Lower lobe of right lung (tissue), 2 donors: ENCODE measurements at regions not wholly inside any gene's neighbourhood (a gene's known extent, or its start where the extent isn't known, plus 50 kb on each side); places are given as distances from the start of the nearest gene placed in this dataset.
"Not testable (repeated sequence)": the region's sequence is repeated elsewhere in the genome, so short reads cannot be mapped to it uniquely, and the experiment has no call there.

Experiments
- ATAC-seq, 2 donors: fragments of 200-7000 bp; cut with Tn5 transposase; one replicate each; pipeline ENCODE4 v1.9.1; 2020 to 2022; ENCODE audit warnings: mild to moderate bottlenecking in 2 of 2, moderate library complexity in 2 of 2
- DNase-seq: peaks from one replicate; pipeline ENCODE4 v3.0.0-alpha.2; 2020
- H3K27ac ChIP-seq: fragments of 200-600 bp; one replicate; pipeline ENCODE4 v1.8.0; 2022
- H3K27me3 ChIP-seq: fragments of 200-600 bp; one replicate; pipeline ENCODE4 v1.8.0; 2022; ENCODE audit warnings: low read depth
- H3K36me3 ChIP-seq: fragments of 200-600 bp; one replicate; pipeline ENCODE4 v1.8.0; 2022; ENCODE audit warnings: mild to moderate bottlenecking
- H3K4me1 ChIP-seq: fragments of 200-600 bp; one replicate; pipeline ENCODE4 v1.8.0; 2022
- H3K4me3 ChIP-seq: fragments of 200-600 bp; one replicate; pipeline ENCODE4 v1.8.0; 2022; ENCODE audit warnings: mild to moderate bottlenecking
- H3K9me3 ChIP-seq: fragments of 200-600 bp; one replicate; pipeline ENCODE4 v1.8.0; 2022
- intact Hi-C: fragments of 100-400 bp; cut with DNase I; formaldehyde crosslinking; loops from one replicate; pipeline ENCODE4 v1.11.0; 2022
- TF ChIP-seq, protein P1 (sequence below): fragments of 200-600 bp; IDR thresholded peaks from one replicate; pipeline ENCODE4 v1.8.0; 2022; ENCODE audit warnings: antibody characterized with exemption, mild to moderate bottlenecking
- donor health status: DM: no; HTN: yes; CAD: no; lungs with severe emphysema.

DNA sequence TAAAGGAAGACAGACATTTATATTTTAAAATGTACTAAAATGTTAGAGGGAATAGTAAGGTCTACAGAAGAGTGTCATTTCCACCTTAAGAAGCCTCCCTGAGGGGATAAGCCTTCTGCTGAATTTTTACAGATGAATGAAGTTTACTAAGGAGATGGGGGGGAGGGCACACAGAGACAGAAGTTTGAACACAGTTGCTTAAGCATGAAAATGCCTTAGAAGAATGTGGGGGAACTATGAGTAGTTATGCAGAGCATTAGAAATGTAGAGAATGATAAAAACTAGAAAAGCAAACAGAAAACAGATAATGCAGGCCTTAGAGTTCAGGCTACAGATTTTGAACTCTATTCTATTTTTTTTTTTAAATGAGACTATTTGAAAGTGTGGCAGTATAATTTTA, 232.2 kb upstream of the VLDLR start:
- Histone ChIP-seq H3K36me3 (no peaks in the 10 kb centered on the region), H3K4me3 (no peak overlapping the region), H3K27ac (no peak overlapping the region), H3K9me3 (no peaks in the 10 kb centered on the region), H3K4me1 (no peaks in the 10 kb centered on the region), H3K27me3 (no peaks in the 10 kb centered on the region)
- intact Hi-C loops, result no loop called here
- TF ChIP-seq, protein P1, sequence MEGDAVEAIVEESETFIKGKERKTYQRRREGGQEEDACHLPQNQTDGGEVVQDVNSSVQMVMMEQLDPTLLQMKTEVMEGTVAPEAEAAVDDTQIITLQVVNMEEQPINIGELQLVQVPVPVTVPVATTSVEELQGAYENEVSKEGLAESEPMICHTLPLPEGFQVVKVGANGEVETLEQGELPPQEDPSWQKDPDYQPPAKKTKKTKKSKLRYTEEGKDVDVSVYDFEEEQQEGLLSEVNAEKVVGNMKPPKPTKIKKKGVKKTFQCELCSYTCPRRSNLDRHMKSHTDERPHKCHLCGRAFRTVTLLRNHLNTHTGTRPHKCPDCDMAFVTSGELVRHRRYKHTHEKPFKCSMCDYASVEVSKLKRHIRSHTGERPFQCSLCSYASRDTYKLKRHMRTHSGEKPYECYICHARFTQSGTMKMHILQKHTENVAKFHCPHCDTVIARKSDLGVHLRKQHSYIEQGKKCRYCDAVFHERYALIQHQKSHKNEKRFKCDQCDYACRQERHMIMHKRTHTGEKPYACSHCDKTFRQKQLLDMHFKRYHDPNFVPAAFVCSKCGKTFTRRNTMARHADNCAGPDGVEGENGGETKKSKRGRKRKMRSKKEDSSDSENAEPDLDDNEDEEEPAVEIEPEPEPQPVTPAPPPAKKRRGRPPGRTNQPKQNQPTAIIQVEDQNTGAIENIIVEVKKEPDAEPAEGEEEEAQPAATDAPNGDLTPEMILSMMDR, result no peak
- no peak for ATAC-seq
- DNase-seq, result no peak

DNA sequence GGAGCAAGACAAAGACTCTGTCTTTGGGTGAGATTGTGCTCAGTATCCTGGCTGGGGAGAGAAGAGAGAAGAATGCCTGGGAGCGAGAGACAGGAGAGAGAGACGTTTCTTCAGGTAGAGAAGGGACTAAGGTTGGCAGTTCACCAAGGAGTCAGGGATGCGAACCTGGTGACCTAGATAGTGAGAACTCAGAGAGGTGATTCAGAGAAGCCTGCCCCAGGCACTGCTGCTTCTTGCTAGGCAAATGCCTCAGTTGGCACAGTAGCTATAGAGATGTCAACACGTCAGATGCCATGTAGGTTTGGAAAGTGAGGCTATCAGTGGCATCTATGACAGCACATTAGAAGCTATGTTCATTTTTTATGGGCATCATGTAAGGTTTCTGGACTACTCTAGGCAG, 231.6 kb upstream of the VLDLR start:
- H3K4me1 ChIP-seq, result no peaks in the 10 kb centered on the region
- DNase-seq (no peak), ATAC-seq (no peak)
- H3K27me3 ChIP-seq, result no peaks in the 10 kb centered on the region
- no peak overlapping the region for H3K27ac ChIP-seq
- TF ChIP-seq, protein P1, result no peak
- no peaks in the 10 kb centered on the region for H3K9me3 ChIP-seq
- intact Hi-C loops, result no loop called here
- no peak overlapping the region for H3K4me3 ChIP-seq
- no peaks in the 10 kb centered on the region for H3K36me3 ChIP-seq

DNA sequence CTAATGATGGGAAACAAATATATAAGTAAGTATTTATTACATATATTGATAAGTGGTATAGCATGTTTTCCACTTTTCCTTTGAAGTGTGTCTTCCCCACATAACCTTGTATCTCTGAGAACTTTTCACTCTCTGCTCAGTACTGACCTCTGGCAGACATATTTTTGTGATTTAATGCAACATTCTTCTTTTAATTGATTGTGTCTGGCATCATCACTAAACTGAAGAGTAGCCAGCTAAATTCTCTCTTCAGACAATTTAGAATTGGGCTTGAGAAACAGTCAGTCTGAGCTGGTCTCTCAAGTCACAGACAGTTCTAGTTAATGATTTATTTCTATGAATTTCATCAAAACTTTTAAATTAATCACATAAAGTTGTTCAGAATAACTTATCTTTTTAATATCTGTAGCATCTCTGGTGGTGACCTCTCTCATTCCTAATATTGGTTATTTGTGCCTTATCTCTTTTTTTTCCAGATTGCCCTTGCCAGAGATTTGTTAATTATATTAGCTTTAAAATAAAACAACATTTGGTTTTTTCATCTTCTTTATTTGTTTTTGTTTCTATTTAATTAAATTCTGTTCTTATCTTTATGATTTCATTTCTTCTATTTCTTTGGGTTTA, 230.0 kb upstream of the VLDLR start:
- ATAC-seq, intact Hi-C loops, H3K36me3 ChIP-seq, H3K9me3 ChIP-seq, H3K27ac ChIP-seq, H3K4me3 ChIP-seq, H3K27me3 ChIP-seq, H3K4me1 ChIP-seq, DNase-seq: not testable (repeated sequence)

DNA sequence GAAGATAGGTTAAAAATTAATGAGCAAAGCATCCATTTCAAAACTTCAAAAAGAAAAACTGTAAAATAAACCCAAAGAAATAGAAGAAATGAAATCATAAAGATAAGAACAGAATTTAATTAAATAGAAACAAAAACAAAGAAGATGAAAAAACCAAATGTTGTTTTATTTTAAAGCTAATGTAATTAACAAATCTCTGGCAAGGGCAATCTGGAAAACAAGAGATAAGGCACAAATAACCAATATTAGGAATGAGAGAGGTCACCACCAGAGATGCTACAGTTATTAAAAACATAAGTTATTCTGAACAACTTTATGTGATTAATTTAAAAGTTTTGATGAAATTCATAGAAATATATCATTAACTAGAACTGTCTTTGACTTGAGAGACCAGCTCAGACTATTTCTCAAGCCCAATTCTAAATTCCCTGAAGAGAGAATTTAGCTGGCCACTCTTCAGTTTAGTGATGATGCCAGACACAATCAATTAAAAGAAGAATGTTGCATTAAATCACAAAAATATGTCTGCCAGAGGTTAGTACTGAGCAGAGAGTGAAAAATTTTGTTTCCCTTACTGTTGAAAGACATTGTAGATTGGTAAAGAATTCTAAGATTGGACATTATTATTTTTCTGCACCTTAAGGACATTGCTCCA, 227.4 kb upstream of the VLDLR start:
- H3K27ac ChIP-seq, intact Hi-C loops, H3K4me3 ChIP-seq, H3K36me3 ChIP-seq, ATAC-seq, DNase-seq, H3K27me3 ChIP-seq, H3K4me1 ChIP-seq, H3K9me3 ChIP-seq: not testable (repeated sequence)

DNA sequence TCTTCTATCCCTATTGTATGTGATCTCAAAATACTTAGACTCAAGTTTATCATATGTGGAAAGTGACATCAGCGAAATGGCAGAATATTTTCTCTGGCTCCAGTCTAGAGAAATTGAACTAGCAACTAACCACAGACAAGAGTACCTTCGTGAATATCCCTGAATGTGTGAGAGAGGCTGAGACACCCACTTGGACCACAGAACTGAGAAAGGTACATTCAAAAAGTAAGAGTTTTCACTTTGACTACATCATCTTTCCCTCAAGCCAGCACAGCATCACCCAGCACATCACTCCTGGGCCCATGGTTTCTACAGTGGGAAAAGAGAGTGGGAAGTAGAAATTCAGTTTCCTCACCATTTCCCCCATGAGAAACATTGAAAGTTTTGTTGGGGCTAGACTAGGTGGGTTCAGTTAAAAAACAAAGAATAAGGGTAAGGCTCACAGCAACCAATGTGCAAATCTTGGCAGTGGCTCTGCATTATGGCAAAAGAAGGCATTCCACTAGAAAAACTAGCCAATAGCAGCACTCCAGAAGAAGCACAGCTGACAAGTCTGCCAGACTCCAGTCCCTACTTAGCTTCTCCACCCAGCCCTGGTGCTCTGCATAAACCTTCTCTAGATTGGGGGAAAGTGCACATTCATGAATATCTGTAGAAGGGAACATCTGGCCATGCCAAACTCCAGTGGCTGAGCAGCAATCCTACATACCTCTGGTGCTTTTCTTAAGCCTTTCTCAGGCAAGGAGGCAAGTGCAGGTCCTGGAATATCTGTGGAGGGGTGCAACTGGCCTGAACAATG, 225.6 kb upstream of the VLDLR start:
- no peak for ATAC-seq
- no peak for DNase-seq
- Histone ChIP-seq H3K9me3 (no peaks in the 10 kb centered on the region), H3K36me3 (no peaks in the 10 kb centered on the region), H3K27me3 (no peaks in the 10 kb centered on the region), H3K4me3 (no peak overlapping the region), H3K27ac (no peak overlapping the region), H3K4me1 (no peaks in the 10 kb centered on the region)
- TF ChIP-seq, protein P1, result no peak
- intact Hi-C loops, result no loop called here

DNA sequence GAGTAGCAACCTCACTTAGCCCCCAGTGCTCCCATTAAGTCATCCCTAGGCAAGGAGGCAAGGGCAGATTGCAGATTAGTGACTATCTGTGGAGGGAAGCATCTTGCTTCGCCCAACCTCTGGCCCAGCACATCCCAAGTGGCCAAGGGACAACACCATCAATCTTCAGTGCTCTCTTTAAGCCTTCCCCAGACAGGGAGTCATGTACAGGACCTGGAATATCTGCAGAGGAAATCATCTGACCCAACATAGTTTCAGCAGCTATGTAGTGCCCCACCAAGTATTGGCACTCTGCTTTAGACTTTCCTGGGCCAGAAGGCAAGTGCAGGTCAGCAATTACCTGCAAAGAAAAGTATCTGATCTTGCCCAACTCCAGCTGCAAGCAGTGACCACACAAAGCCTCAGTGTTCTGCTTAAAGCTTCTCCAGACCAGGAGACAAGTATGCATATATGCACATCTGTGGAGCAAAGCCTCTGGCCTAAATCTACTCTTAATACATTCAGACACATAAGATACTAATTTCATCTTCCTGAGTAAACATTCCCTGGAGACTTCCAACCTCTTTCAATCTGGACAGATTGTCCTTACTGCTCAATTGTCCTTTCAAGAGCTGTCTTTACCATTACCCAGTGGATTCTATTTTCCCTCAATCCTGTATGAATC, 224.8 kb upstream of the VLDLR start:
- no peak overlapping the region for H3K4me3 ChIP-seq
- no peaks in the 10 kb centered on the region for H3K36me3 ChIP-seq
- intact Hi-C loops, result no loop called here
- ATAC-seq (no peak), DNase-seq (no peak)
- TF ChIP-seq, protein P1, result no peak
- H3K4me1 ChIP-seq, result no peaks in the 10 kb centered on the region
- H3K27me3 ChIP-seq, result no peaks in the 10 kb centered on the region
- H3K9me3 ChIP-seq, result no peaks in the 10 kb centered on the region
- no peak overlapping the region for H3K27ac ChIP-seq

DNA sequence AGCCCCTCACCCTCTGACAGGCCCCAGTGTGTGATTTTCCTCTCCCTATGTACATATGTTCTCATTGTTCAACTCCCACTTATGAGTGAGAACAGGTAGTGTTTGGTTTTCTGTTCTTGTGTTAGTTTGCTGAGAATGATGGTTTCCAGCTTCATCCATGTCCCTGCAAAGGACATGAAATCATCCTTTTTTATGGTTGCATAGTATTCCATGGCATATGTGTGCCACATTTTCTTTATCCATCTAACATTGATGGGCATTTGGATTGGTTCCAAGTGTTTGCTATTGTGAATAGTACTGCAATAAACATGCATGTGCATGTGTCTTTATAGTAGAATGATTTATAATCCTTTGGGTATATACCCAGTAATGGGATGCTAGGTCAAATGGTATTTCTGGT, 223.7 kb upstream of the VLDLR start:
- H3K4me3 ChIP-seq, intact Hi-C loops, H3K27me3 ChIP-seq, DNase-seq, H3K4me1 ChIP-seq, H3K9me3 ChIP-seq, H3K36me3 ChIP-seq, ATAC-seq, H3K27ac ChIP-seq: not testable (repeated sequence)

DNA sequence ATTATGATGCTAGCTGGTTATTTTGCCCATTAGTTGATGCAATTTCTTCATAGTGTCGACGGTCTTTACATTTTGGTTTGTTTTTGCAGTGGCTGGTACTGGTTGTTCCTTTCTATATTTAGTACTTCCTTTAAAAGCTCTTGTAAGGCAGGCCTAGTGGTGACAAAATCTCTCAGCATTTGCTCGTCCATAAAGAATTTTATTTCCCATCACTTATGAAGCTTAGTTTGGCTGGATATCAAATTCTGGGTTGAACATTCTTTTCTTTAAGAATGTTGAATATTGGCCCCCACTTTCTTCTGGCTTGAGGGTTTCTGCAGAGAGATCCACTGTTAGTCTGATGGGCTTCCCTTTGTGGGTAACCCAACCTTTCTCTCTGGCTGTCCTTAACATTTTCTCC, 219.8 kb upstream of the VLDLR start:
- DNase-seq, H3K4me1 ChIP-seq, H3K27me3 ChIP-seq, H3K4me3 ChIP-seq, H3K36me3 ChIP-seq, H3K9me3 ChIP-seq, intact Hi-C loops, H3K27ac ChIP-seq, ATAC-seq: not testable (repeated sequence)
